ENCODE measurements at regions not wholly inside any gene's neighbourhood (a gene's known extent, or its start where the extent isn't known, plus 50 kb on each side); places are given as distances from the start of the nearest gene placed in this dataset.

GRCh38 chr15:46607077-46607476 is 972.2 kb downstream of the SQOR start:
- no peak for TF ChIP-seq CTCF (IDR thresholded peaks at IDR 0.05; ENCODE audit: low read length)
- TF ChIP-seq EZH2 (IDR thresholded peaks at IDR 0.05; ENCODE audit: borderline replicate concordance, low read length), result no peak
